ENCODE measurements at regions not wholly inside any gene's neighbourhood (a gene's known extent, or its start where the extent isn't known, plus 50 kb on each side); places are given as distances from the start of the nearest gene placed in this dataset.

DNA sequence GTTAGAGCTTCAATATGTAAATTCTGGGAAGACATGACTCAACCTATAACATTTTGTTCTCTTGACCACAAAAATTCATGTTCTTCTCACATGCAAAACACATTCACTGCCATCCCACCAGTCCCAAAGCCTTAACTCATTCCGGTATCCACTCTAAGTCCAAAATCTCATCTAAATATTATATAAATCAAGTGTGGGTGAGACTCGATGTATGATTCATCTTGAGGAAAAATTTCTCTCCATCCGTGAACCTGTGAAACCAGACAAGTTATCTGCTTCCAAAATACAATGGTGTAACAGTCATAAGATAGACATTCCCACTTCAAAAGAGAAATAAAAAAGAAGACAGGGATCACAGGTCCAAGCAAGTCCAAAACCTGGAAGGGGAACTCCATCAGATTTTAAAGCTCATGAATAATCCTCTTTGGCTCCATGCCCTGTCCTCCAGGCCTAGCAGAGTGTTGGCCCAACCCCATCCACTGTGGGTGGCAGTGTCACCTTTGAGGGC is 101.3 kb downstream of the RAD51AP2 start:
- TF ChIP-seq, protein P1, sequence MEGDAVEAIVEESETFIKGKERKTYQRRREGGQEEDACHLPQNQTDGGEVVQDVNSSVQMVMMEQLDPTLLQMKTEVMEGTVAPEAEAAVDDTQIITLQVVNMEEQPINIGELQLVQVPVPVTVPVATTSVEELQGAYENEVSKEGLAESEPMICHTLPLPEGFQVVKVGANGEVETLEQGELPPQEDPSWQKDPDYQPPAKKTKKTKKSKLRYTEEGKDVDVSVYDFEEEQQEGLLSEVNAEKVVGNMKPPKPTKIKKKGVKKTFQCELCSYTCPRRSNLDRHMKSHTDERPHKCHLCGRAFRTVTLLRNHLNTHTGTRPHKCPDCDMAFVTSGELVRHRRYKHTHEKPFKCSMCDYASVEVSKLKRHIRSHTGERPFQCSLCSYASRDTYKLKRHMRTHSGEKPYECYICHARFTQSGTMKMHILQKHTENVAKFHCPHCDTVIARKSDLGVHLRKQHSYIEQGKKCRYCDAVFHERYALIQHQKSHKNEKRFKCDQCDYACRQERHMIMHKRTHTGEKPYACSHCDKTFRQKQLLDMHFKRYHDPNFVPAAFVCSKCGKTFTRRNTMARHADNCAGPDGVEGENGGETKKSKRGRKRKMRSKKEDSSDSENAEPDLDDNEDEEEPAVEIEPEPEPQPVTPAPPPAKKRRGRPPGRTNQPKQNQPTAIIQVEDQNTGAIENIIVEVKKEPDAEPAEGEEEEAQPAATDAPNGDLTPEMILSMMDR (tag by site-specific recombination; IDR thresholded peaks at IDR 0.05): no peak
- TF ChIP-seq, protein P2, sequence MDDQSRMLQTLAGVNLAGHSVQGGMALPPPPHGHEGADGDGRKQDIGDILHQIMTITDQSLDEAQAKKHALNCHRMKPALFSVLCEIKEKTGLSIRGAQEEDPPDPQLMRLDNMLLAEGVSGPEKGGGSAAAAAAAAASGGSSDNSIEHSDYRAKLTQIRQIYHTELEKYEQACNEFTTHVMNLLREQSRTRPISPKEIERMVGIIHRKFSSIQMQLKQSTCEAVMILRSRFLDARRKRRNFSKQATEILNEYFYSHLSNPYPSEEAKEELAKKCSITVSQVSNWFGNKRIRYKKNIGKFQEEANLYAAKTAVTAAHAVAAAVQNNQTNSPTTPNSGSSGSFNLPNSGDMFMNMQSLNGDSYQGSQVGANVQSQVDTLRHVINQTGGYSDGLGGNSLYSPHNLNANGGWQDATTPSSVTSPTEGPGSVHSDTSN (CRISPR knock-in tag; IDR thresholded peaks at IDR 0.05): no peak
- TF ChIP-seq TRIM28 (IDR thresholded peaks at IDR 0.05; ENCODE audit: borderline replicate concordance, low read length): no peak
- TF ChIP-seq, protein P3, sequence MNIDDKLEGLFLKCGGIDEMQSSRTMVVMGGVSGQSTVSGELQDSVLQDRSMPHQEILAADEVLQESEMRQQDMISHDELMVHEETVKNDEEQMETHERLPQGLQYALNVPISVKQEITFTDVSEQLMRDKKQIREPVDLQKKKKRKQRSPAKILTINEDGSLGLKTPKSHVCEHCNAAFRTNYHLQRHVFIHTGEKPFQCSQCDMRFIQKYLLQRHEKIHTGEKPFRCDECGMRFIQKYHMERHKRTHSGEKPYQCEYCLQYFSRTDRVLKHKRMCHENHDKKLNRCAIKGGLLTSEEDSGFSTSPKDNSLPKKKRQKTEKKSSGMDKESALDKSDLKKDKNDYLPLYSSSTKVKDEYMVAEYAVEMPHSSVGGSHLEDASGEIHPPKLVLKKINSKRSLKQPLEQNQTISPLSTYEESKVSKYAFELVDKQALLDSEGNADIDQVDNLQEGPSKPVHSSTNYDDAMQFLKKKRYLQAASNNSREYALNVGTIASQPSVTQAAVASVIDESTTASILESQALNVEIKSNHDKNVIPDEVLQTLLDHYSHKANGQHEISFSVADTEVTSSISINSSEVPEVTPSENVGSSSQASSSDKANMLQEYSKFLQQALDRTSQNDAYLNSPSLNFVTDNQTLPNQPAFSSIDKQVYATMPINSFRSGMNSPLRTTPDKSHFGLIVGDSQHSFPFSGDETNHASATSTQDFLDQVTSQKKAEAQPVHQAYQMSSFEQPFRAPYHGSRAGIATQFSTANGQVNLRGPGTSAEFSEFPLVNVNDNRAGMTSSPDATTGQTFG (tag by site-specific recombination; IDR thresholded peaks at IDR 0.05; ENCODE audit: borderline replicate concordance): no peak
- TF ChIP-seq ZNF239 (tag by site-specific recombination; IDR thresholded peaks at IDR 0.05): no peak
- no peak for TF ChIP-seq YY2 (tag by site-specific recombination; IDR thresholded peaks at IDR 0.05)
- no peak for TF ChIP-seq YY1 (tag by site-specific recombination; IDR thresholded peaks at IDR 0.05)
- TF ChIP-seq, protein P4, sequence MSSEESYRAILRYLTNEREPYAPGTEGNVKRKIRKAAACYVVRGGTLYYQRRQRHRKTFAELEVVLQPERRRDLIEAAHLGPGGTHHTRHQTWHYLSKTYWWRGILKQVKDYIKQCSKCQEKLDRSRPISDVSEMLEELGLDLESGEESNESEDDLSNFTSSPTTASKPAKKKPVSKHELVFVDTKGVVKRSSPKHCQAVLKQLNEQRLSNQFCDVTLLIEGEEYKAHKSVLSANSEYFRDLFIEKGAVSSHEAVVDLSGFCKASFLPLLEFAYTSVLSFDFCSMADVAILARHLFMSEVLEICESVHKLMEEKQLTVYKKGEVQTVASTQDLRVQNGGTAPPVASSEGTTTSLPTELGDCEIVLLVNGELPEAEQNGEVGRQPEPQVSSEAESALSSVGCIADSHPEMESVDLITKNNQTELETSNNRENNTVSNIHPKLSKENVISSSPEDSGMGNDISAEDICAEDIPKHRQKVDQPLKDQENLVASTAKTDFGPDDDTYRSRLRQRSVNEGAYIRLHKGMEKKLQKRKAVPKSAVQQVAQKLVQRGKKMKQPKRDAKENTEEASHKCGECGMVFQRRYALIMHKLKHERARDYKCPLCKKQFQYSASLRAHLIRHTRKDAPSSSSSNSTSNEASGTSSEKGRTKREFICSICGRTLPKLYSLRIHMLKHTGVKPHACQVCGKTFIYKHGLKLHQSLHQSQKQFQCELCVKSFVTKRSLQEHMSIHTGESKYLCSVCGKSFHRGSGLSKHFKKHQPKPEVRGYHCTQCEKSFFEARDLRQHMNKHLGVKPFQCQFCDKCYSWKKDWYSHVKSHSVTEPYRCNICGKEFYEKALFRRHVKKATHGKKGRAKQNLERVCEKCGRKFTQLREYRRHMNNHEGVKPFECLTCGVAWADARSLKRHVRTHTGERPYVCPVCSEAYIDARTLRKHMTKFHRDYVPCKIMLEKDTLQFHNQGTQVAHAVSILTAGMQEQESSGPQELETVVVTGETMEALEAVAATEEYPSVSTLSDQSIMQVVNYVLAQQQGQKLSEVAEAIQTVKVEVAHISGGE (tag by site-specific recombination; conservative IDR thresholded peaks at IDR 0.05; ENCODE audit: low read depth): no peak
- TF ChIP-seq ZNF530 (tag by site-specific recombination; IDR thresholded peaks at IDR 0.05; ENCODE audit: low read depth): no peak
- no peak for TF ChIP-seq WT1 (tag by site-specific recombination; IDR thresholded peaks at IDR 0.05)
- no peak for TF ChIP-seq ZNF10 (tag by site-specific recombination; IDR thresholded peaks at IDR 0.05)
- no peak for TF ChIP-seq ZNF266 (tag by site-specific recombination; IDR thresholded peaks at IDR 0.05; ENCODE audit: low read depth)
